ENCODE measurements at regions not wholly inside any gene's neighbourhood (a gene's known extent, or its start where the extent isn't known, plus 50 kb on each side); places are given as distances from the start of the nearest gene placed in this dataset.

- TF ChIP-seq CTCF (IDR thresholded peaks at IDR 0.05; ENCODE audit: control insufficient read depth, insufficient read depth, low read depth, low read length, missing control alignments), result no peak
- H3K4me3 ChIP-seq (ENCODE audit: control insufficient read depth, low read depth, low read length), result no peak overlapping the region
- DNase-seq (ENCODE audit: low read depth), result no peak
These were observed 660.1 kb upstream of the RAB6C start for GRCh38 chr2:129319422-129319717.

- no peak for DNase-seq (ENCODE audit: low read depth)
- TF ChIP-seq CTCF (IDR thresholded peaks at IDR 0.05; ENCODE audit: control insufficient read depth, insufficient read depth, low read depth, low read length, missing control alignments), result no peak
- H3K4me3 ChIP-seq (ENCODE audit: control insufficient read depth, low read depth, low read length), result no peak overlapping the region
These were observed 659.2 kb upstream of the RAB6C start for GRCh38 chr2:129320288-129320687.

GRCh38 chr2:129324349-129324748 is 655.1 kb upstream of the RAB6C start:
- H3K4me3 ChIP-seq (ENCODE audit: control insufficient read depth, low read depth, low read length), result no peak overlapping the region
- DNase-seq (ENCODE audit: low read depth), result no peak
- no peak for TF ChIP-seq CTCF (IDR thresholded peaks at IDR 0.05; ENCODE audit: control insufficient read depth, insufficient read depth, low read depth, low read length, missing control alignments)

GRCh38 chr2:129325151-129325550 is 654.3 kb upstream of the RAB6C start:
- no peak for TF ChIP-seq CTCF (IDR thresholded peaks at IDR 0.05; ENCODE audit: control insufficient read depth, insufficient read depth, low read depth, low read length, missing control alignments)

GRCh38 chr2:129329574-129329973 is 649.9 kb upstream of the RAB6C start:
- no peak for DNase-seq (ENCODE audit: low read depth)
- no peak overlapping the region for H3K4me3 ChIP-seq (ENCODE audit: control insufficient read depth, low read depth, low read length)
- no peak for TF ChIP-seq CTCF (IDR thresholded peaks at IDR 0.05; ENCODE audit: control insufficient read depth, insufficient read depth, low read depth, low read length, missing control alignments)

More at GRCh38 chr2:129325151-129325550, 654.3 kb upstream of the RAB6C start:
- H3K4me3 ChIP-seq (ENCODE audit: control insufficient read depth, low read depth, low read length), result no peak overlapping the region
- no peak for DNase-seq (ENCODE audit: low read depth)

GRCh38 chr2:129330504-129330903 is 649.0 kb upstream of the RAB6C start:
- no peak for DNase-seq (ENCODE audit: low read depth)
- no peak overlapping the region for H3K4me3 ChIP-seq (ENCODE audit: control insufficient read depth, low read depth, low read length)
- TF ChIP-seq CTCF (IDR thresholded peaks at IDR 0.05; ENCODE audit: control insufficient read depth, insufficient read depth, low read depth, low read length, missing control alignments), result no peak

- TF ChIP-seq CTCF (IDR thresholded peaks at IDR 0.05; ENCODE audit: control insufficient read depth, insufficient read depth, low read depth, low read length, missing control alignments), result no peak
- no peak for DNase-seq (ENCODE audit: low read depth)
- no peak overlapping the region for H3K4me3 ChIP-seq (ENCODE audit: control insufficient read depth, low read depth, low read length)
These were observed 647.8 kb upstream of the RAB6C start for GRCh38 chr2:129331638-129332037.
